Mammary epithelial cell (primary cell): ENCODE measurements at regions not wholly inside any gene's neighbourhood (a gene's known extent, or its start where the extent isn't known, plus 50 kb on each side); places are given as distances from the start of the nearest gene placed in this dataset.

Source experiments
- CTCF ChIP-seq, 2 donors: IDR thresholded peaks in 1 of 2; conservative IDR thresholded peaks in 1 of 2; 2 replicates each; pipeline ENCODE4 v1.5.1; 2011 to 2012; ENCODE audit warnings: inconsistent platforms in 2 of 2, low read length in 2 of 2, mild to moderate bottlenecking in 2 of 2, control low read depth in 1 of 2, low read depth in 1 of 2; ENCODE audit not compliant: insufficient read depth in 1 of 2; ENCODE audit errors: extremely low read depth in 1 of 2
- EZH2 ChIP-seq: IDR thresholded peaks from 2 replicates; pipeline ENCODE4 v1.6.1; 2012; ENCODE audit warnings: low read length, inconsistent platforms, borderline replicate concordance

GRCh38 chr21:16829532-16829931 lies 683.3 kb upstream of the CXADR start:
- TF ChIP-seq EZH2 (no peak), CTCF (conservative IDR thresholded peaks at IDR 0.05 in 1 of 2, IDR thresholded peaks at IDR 0.05 in 1 of 2; ENCODE audit: extremely low read depth in 1 of 2, insufficient read depth in 1 of 2, low read depth in 1 of 2, low read length in 2 of 2) (no peak)
